ENCODE measurements at regions not wholly inside any gene's neighbourhood (a gene's known extent, or its start where the extent isn't known, plus 50 kb on each side); places are given as distances from the start of the nearest gene placed in this dataset.

DNA sequence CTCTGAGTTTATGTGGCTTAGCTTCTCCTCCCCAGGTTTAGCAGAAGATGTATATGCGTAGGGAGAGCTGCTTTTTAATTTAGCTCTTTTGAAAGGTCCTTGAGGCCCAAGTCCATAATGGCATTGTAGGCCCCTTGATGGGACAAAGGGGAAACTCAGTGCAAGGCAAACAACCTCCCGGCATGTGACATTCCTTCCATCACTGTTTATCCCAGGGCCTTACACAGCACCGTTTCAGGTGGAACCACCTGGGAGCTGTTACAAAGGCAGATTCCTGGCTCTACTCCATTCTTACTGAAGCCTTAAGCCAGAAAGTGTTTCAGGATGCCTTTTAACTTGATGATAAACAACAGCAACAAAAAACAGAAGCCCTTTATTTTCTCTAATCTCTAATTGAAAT is 555.4 kb downstream of the SLC4A3 start:
- TF ChIP-seq, protein P1, sequence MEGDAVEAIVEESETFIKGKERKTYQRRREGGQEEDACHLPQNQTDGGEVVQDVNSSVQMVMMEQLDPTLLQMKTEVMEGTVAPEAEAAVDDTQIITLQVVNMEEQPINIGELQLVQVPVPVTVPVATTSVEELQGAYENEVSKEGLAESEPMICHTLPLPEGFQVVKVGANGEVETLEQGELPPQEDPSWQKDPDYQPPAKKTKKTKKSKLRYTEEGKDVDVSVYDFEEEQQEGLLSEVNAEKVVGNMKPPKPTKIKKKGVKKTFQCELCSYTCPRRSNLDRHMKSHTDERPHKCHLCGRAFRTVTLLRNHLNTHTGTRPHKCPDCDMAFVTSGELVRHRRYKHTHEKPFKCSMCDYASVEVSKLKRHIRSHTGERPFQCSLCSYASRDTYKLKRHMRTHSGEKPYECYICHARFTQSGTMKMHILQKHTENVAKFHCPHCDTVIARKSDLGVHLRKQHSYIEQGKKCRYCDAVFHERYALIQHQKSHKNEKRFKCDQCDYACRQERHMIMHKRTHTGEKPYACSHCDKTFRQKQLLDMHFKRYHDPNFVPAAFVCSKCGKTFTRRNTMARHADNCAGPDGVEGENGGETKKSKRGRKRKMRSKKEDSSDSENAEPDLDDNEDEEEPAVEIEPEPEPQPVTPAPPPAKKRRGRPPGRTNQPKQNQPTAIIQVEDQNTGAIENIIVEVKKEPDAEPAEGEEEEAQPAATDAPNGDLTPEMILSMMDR (IDR thresholded peaks at IDR 0.05): no peak
- H3K4me3 ChIP-seq: no peak overlapping the region
- WGBS, 2 donors: 75 to 84% methylated on average over 3 of the region's 3 CpGs
- ATAC-seq: no peak
- no peak overlapping the region for H3K27ac ChIP-seq
- no peaks in the 10 kb centered on the region for H3K36me3 ChIP-seq
- no peaks in the 10 kb centered on the region for H3K9me3 ChIP-seq
- H3K27me3 ChIP-seq: no peaks in the 10 kb centered on the region
- DNase-seq: no peak
- no peaks in the 10 kb centered on the region for H3K4me1 ChIP-seq
- intact Hi-C loops (cut with DNase I): no loop called here

DNA sequence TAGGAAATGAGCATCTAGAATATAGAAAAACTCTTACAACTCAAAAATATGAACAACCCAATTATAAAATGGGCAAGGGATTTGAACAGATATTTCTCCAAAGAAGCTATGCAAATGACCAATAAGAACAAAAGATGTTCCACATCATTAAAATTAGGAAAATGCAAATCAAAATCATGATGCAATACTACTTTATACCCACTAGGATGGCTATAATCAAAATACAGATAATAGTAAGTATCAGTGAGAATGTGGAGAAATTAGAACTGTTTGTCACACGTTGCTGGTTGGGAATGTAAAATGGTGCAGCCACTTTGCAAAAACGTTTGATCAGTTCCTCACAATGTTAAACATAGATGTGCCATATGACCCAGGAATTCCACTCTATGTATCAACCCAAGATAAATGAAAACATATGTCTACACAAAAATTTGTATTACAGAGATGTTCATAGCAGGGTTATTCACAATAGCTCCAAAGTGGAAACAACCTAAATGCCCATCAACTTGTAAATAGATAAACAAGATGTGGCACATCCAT is 558.4 kb downstream of the SLC4A3 start:
- H3K9me3 ChIP-seq: no peaks in the 10 kb centered on the region
- 48 to 56% methylated on average over 2 of the region's 2 CpGs for WGBS, 2 donors
- H3K27me3 ChIP-seq: no peaks in the 10 kb centered on the region
- H3K36me3 ChIP-seq: no peaks in the 10 kb centered on the region
- intact Hi-C loops (cut with DNase I): no loop called here
- no peaks in the 10 kb centered on the region for H3K4me1 ChIP-seq
- no peak for DNase-seq
- no peak overlapping the region for H3K4me3 ChIP-seq
- TF ChIP-seq, protein P1 (IDR thresholded peaks at IDR 0.05): peak in 1 of 9 donors; percentile 11
- no peak overlapping the region for H3K27ac ChIP-seq
- no peak for ATAC-seq

DNA sequence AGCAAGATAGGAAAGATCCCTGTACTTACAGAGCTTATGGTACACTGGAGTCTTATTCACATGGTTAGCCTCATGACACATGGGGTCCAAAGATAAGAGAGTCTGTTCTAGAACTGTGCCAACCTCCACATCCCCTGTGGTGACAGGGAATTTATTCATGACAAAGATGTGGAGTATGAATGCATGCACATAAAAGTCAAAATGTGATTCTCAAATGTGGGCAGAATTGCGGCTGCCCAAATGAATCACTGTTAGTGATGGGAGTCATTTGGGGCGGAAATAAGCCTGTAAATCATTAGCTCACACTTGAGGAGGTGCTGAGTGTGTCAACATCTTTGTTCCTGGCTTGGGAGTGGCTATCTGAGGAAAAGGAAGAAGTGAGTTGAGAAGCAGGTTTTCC is 560.6 kb downstream of the SLC4A3 start:
- DNase-seq: no peak
- TF ChIP-seq, protein P1 (IDR thresholded peaks at IDR 0.05): no peak
- intact Hi-C loops (cut with DNase I): no loop called here
- Histone ChIP-seq H3K4me3 (no peak overlapping the region), H3K27ac (no peak overlapping the region), H3K9me3 (peaks cover 0 to 13% (median 0%) of the 10 kb centered on the region in 11 donors), H3K27me3 (no peaks in the 10 kb centered on the region), H3K4me1 (no peaks in the 10 kb centered on the region), H3K36me3 (no peaks in the 10 kb centered on the region)
- ATAC-seq: no peak
- 73 to 80% methylated on average over 2 of the region's 2 CpGs for WGBS, 2 donors

DNA sequence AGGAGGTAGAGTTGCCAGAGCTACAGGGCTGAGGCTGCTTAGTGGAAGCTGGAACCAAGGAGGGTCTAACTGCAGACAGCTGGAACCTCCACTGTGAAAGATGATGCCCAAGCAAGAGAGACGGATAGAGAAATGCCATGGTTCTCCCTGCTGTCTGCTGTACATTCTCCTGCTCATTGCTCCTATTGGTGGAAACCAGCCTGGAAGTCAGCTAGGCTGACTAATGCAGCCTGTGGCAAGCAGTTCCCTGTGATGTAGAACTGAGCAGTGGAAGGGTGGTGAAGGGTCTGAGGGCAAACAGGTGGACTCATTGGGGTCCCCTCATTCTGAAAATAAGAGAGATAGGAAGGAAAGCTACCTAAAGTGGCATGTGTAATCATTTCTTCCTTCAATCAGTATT is 563.6 kb downstream of the SLC4A3 start:
- no peak overlapping the region for H3K27ac ChIP-seq
- DNase-seq (no peak), ATAC-seq (no peak)
- H3K9me3 ChIP-seq: peaks cover 0 to 18% (median 0%) of the 10 kb centered on the region in 11 donors
- H3K4me1 ChIP-seq: no peaks in the 10 kb centered on the region
- 0% methylated on average over 1 of the region's 1 CpG for WGBS, 2 donors
- H3K36me3 ChIP-seq: no peaks in the 10 kb centered on the region
- intact Hi-C loops (cut with DNase I): no loop called here
- no peaks in the 10 kb centered on the region for H3K27me3 ChIP-seq
- TF ChIP-seq, protein P1 (IDR thresholded peaks at IDR 0.05): no peak
- H3K4me3 ChIP-seq: no peak overlapping the region

All from heart right ventricle (tissue), 16 donors.